ENCODE measurements at regions not wholly inside any gene's neighbourhood (a gene's known extent, or its start where the extent isn't known, plus 50 kb on each side); places are given as distances from the start of the nearest gene placed in this dataset.

GRCh38 chr2:17051538-17051937 lies 385.9 kb upstream of the CYRIA start:
- TF ChIP-seq EZH2 (IDR thresholded peaks at IDR 0.05; ENCODE audit: low read depth, unreplicated experiment), result no peak
- no peak for TF ChIP-seq POLR2AphosphoS5 (IDR thresholded peaks at IDR 0.05; ENCODE audit: low read depth)
- no peak for TF ChIP-seq JUNB (IDR thresholded peaks at IDR 0.05; ENCODE audit: unreplicated experiment)
- no peak for TF ChIP-seq CTCF (conservative IDR thresholded peaks at IDR 0.05; ENCODE audit: low read depth in 2 of 2)
- TF ChIP-seq CREB1 (CRISPR knock-in tag; IDR thresholded peaks at IDR 0.05; ENCODE audit: low read depth), result no peak
- TF ChIP-seq EZH2phosphoT487 (IDR thresholded peaks at IDR 0.05; ENCODE audit: unreplicated experiment), result no peak
- TF ChIP-seq REST (IDR thresholded peaks at IDR 0.05; ENCODE audit: unreplicated experiment), result no peak
- no peak for TF ChIP-seq ZNF331 (CRISPR knock-in tag; IDR thresholded peaks at IDR 0.05; ENCODE audit: low read depth)
- no peak for TF ChIP-seq ZNF114 (CRISPR knock-in tag; IDR thresholded peaks at IDR 0.05)
- no peak for TF ChIP-seq STAT1 (IDR thresholded peaks at IDR 0.05; ENCODE audit: unreplicated experiment)
- no peak for TF ChIP-seq ETS1 (IDR thresholded peaks at IDR 0.05)
- TF ChIP-seq NANOG (IDR thresholded peaks at IDR 0.05; ENCODE audit: borderline replicate concordance), result no peak

All from GM23338 (cell line).